WTC11 (cell line): ENCODE measurements at regions not wholly inside any gene's neighbourhood (a gene's known extent, or its start where the extent isn't known, plus 50 kb on each side); places are given as distances from the start of the nearest gene placed in this dataset.

Experiments used
- ATAC-seq: fragments of 200-7000 bp; cut with Tn5 transposase; 2 replicates; pipeline ENCODE4 v1.10.0; 2021; ENCODE audit warnings: mild to moderate bottlenecking, moderate library complexity
- CTCF ChIA-PET: fragments of 300-600 bp; sonication (Branson Sonifier 250); formaldehyde crosslinking; loops from one replicate; lab custom pipeline; 2021; ENCODE audit warnings: antibody characterized with exemption; lab: Charles Lee
- POLR2A ChIA-PET: fragments of 350-600 bp; sonication (Branson Sonifier 250); formaldehyde crosslinking; loops from one replicate; lab custom pipeline; 2021; ENCODE audit warnings: antibody characterized with exemption; lab: Charles Lee
- DNase-seq: peaks from one replicate; pipeline ENCODE4 v3.0.0; 2021; ENCODE audit warnings: low spot score
- H3K27ac Mint-ChIP-seq: 2 replicates; pipeline ENCODE4 v1.8.0; 2021; ENCODE audit warnings: mixed read lengths
- H3K27me3 Mint-ChIP-seq: 2 replicates; pipeline ENCODE4 v1.8.0; 2021; ENCODE audit warnings: low read depth, mild to moderate bottlenecking, moderate library complexity, mixed read lengths
- H3K36me3 Mint-ChIP-seq: 2 replicates; pipeline ENCODE4 v1.8.0; 2021; ENCODE audit warnings: mixed read lengths
- H3K4me1 Mint-ChIP-seq: 2 replicates; pipeline ENCODE4 v1.8.0; 2022; ENCODE audit warnings: mixed read lengths
- H3K4me3 Mint-ChIP-seq: 2 replicates; pipeline ENCODE4 v1.8.0; 2021; ENCODE audit warnings: mild to moderate bottlenecking, moderate library complexity, mixed read lengths
- H3K9me3 Mint-ChIP-seq: 2 replicates; pipeline ENCODE4 v1.8.0; 2021; ENCODE audit warnings: mixed read lengths
- E2F5 ChIP-seq: sonication (generic); formaldehyde crosslinking; IDR thresholded peaks from 2 replicates; pipeline ENCODE4 v1.8.1; 2022; ENCODE audit warnings: mild to moderate bottlenecking, moderate library complexity, missing genetic modification reagents
- ERG ChIP-seq: fragments of 250-450 bp; sonication (Bioruptor Pico); IDR thresholded peaks from 2 replicates; pipeline ENCODE4 v1.8.0; 2021; ENCODE audit warnings: mild to moderate bottlenecking
- ESRRA ChIP-seq: sonication (generic); formaldehyde crosslinking; IDR thresholded peaks from 2 replicates; pipeline ENCODE4 v1.8.1; 2022; ENCODE audit warnings: mild to moderate bottlenecking, missing genetic modification reagents, borderline replicate concordance
- ETV6 ChIP-seq: sonication (generic); formaldehyde crosslinking; IDR thresholded peaks from 2 replicates; pipeline ENCODE4 v1.8.1; 2022; ENCODE audit warnings: mild to moderate bottlenecking, missing genetic modification reagents
- FOXJ3 ChIP-seq: sonication (generic); formaldehyde crosslinking; IDR thresholded peaks from 2 replicates; pipeline ENCODE4 v1.9.0; 2021; ENCODE audit warnings: missing genetic modification reagents, mild to moderate bottlenecking, borderline replicate concordance
- NFATC4 ChIP-seq: fragments of 250-450 bp; sonication (Bioruptor Pico); IDR thresholded peaks from 2 replicates; pipeline ENCODE4 v1.9.0; 2021; ENCODE audit warnings: mild to moderate bottlenecking
- PREB ChIP-seq: sonication (generic); formaldehyde crosslinking; IDR thresholded peaks from 2 replicates; pipeline ENCODE4 v1.8.1; 2022; ENCODE audit warnings: mild to moderate bottlenecking, missing genetic modification reagents, moderate library complexity, borderline replicate concordance
- ZBTB21 ChIP-seq: sonication (generic); formaldehyde crosslinking; IDR thresholded peaks from 2 replicates; pipeline ENCODE4 v1.8.1; 2023; ENCODE audit warnings: mild to moderate bottlenecking, missing genetic modification reagents, borderline replicate concordance
- ZMAT4 ChIP-seq: fragments of 250-450 bp; sonication (Bioruptor Pico); IDR thresholded peaks from 2 replicates; pipeline ENCODE4 v1.9.0; 2021; ENCODE audit warnings: mild to moderate bottlenecking
- ZNF121 ChIP-seq: sonication (generic); formaldehyde crosslinking; IDR thresholded peaks from 2 replicates; pipeline ENCODE4 v1.8.0; 2023; ENCODE audit warnings: missing genetic modification reagents
- ZNF423 ChIP-seq: fragments of 250-450 bp; sonication (Bioruptor Pico); IDR thresholded peaks from 2 replicates; pipeline ENCODE4 v2.1.2; 2022; ENCODE audit warnings: mild to moderate bottlenecking, moderate library complexity
- ZNF532 ChIP-seq: fragments of 250-450 bp; sonication (Bioruptor Pico); IDR thresholded peaks from 2 replicates; pipeline ENCODE4 v1.9.0; 2021; ENCODE audit warnings: mild to moderate bottlenecking, borderline replicate concordance

- TF ChIP-seq ZNF532 (no peak), E2F5 (CRISPR knock-in tag) (no peak), PREB (CRISPR knock-in tag) (no peak), ZMAT4 (CRISPR knock-in tag) (no peak), ZNF423 (CRISPR knock-in tag) (no peak)
- TF ChIP-seq, all 79 proteins: peak for 0
Observed at GRCh38 chr14:44142006-44142405, 365.1 kb downstream of the FSCB start (continued).

GRCh38 chr14:44135972-44136371, 371.1 kb downstream of the FSCB start:
- H3K27ac Mint-ChIP-seq, result no peak overlapping the region
- H3K9me3 Mint-ChIP-seq, result no peaks in the 10 kb centered on the region

More at GRCh38 chr14:44135972-44136371, 371.1 kb downstream of the FSCB start:
- DNase-seq (no peak), ATAC-seq (no peak)
- ChIA-PET CTCF (no interaction called here), POLR2A (no interaction called here)
- no peaks in the 10 kb centered on the region for H3K27me3 Mint-ChIP-seq
- TF ChIP-seq ETV6 (CRISPR knock-in tag), result no peak
- no peak for TF ChIP-seq ZNF532
- no peak for TF ChIP-seq NFATC4 (CRISPR knock-in tag)
- TF ChIP-seq ERG (CRISPR knock-in tag), result no peak
- TF ChIP-seq ZBTB21 (CRISPR knock-in tag), result no peak
- no peak for TF ChIP-seq ESRRA (CRISPR knock-in tag)
- no peak for TF ChIP-seq FOXJ3
- TF ChIP-seq ZNF121 (CRISPR knock-in tag), result no peak
- no peaks in the 10 kb centered on the region for H3K36me3 Mint-ChIP-seq
- peaks cover 12% of the 10 kb centered on the region for H3K4me1 Mint-ChIP-seq
- no peak overlapping the region for H3K4me3 Mint-ChIP-seq
